HEK293 (cell line): ENCODE measurements at regions not wholly inside any gene's neighbourhood (a gene's known extent, or its start where the extent isn't known, plus 50 kb on each side); places are given as distances from the start of the nearest gene placed in this dataset.

Experiments
- GFI1B ChIP-seq: fragments of 450-650 bp; formaldehyde crosslinking; IDR thresholded peaks from 2 replicates; pipeline ENCODE4 v1.5.1; 2016; ENCODE audit warnings: missing biosample characterization, missing genetic modification characterization
- GLIS2 ChIP-seq: fragments of 450-650 bp; formaldehyde crosslinking; IDR thresholded peaks from 2 replicates; pipeline ENCODE4 v1.5.1; 2016; ENCODE audit warnings: missing biosample characterization, missing genetic modification characterization
- HOXC10 ChIP-seq: sonication (generic); formaldehyde crosslinking; IDR thresholded peaks from 2 replicates; pipeline ENCODE4 v1.8.1; 2023; ENCODE audit warnings: mild to moderate bottlenecking, missing genetic modification reagents
- KLF1 ChIP-seq: fragments of 450-650 bp; formaldehyde crosslinking; IDR thresholded peaks from 2 replicates; pipeline ENCODE4 v1.5.1; 2016; ENCODE audit warnings: missing biosample characterization, missing genetic modification characterization
- KLF10 ChIP-seq: fragments of 450-650 bp; IDR thresholded peaks from 2 replicates; pipeline ENCODE4 v1.5.1; 2018; ENCODE audit warnings: missing biosample characterization, mild to moderate bottlenecking, missing genetic modification characterization
- MEIS1 ChIP-seq: sonication (generic); formaldehyde crosslinking; IDR thresholded peaks from 2 replicates; pipeline ENCODE4 v1.8.1; 2022; ENCODE audit warnings: missing genetic modification reagents, mild to moderate bottlenecking, borderline replicate concordance
- PRDM4 ChIP-seq: fragments of 450-650 bp; formaldehyde crosslinking; IDR thresholded peaks from 2 replicates; pipeline ENCODE4 v1.5.1; 2017; ENCODE audit warnings: missing biosample characterization, missing genetic modification characterization
- RBAK ChIP-seq: fragments of 450-650 bp; formaldehyde crosslinking; IDR thresholded peaks from 2 replicates; pipeline ENCODE4 v1.5.1; 2016; ENCODE audit warnings: missing biosample characterization, missing genetic modification characterization
- SCRT2 ChIP-seq: fragments of 450-650 bp; formaldehyde crosslinking; IDR thresholded peaks from 2 replicates; pipeline ENCODE4 v1.5.1; 2016; ENCODE audit warnings: missing biosample characterization, missing genetic modification characterization
- TRIM28 ChIP-seq: IDR thresholded peaks from 2 replicates; pipeline ENCODE4 v1.6.1; 2011; ENCODE audit warnings: low read length, control low read depth, borderline replicate concordance
- ZBTB1 ChIP-seq: fragments of 450-650 bp; formaldehyde crosslinking; IDR thresholded peaks from 2 replicates; pipeline ENCODE4 v1.5.1; 2016; ENCODE audit warnings: missing biosample characterization, missing genetic modification characterization
- ZBTB17 ChIP-seq: fragments of 450-650 bp; formaldehyde crosslinking; IDR thresholded peaks from 2 replicates; pipeline ENCODE4 v1.5.1; 2016; ENCODE audit warnings: missing biosample characterization, missing genetic modification characterization
- ZIC2 ChIP-seq: fragments of 450-650 bp; formaldehyde crosslinking; IDR thresholded peaks from 2 replicates; pipeline ENCODE4 v1.5.1; 2016; ENCODE audit warnings: missing biosample characterization, missing genetic modification characterization
- ZNF221 ChIP-seq: fragments of 450-650 bp; formaldehyde crosslinking; IDR thresholded peaks from 2 replicates; pipeline ENCODE4 v1.5.1; 2017; ENCODE audit warnings: missing biosample characterization, missing genetic modification characterization, borderline replicate concordance
- ZNF24 ChIP-seq: fragments of 450-650 bp; formaldehyde crosslinking; IDR thresholded peaks from 2 replicates; pipeline ENCODE4 v1.5.1; 2016; ENCODE audit warnings: missing biosample characterization, missing genetic modification characterization
- ZNF302 ChIP-seq: fragments of 450-650 bp; formaldehyde crosslinking; IDR thresholded peaks from 2 replicates; pipeline ENCODE4 v1.5.1; 2016; ENCODE audit warnings: missing biosample characterization, missing genetic modification characterization, low read depth
- ZNF335 ChIP-seq: fragments of 450-650 bp; formaldehyde crosslinking; conservative IDR thresholded peaks from 2 replicates; pipeline ENCODE4 v1.5.1; 2016; ENCODE audit warnings: missing biosample characterization, missing genetic modification characterization
- ZNF354C ChIP-seq: fragments of 450-650 bp; formaldehyde crosslinking; IDR thresholded peaks from 2 replicates; pipeline ENCODE4 v1.5.1; 2016; ENCODE audit warnings: missing biosample characterization, missing genetic modification characterization, low read depth, borderline replicate concordance
- ZNF530 ChIP-seq: fragments of 450-650 bp; formaldehyde crosslinking; IDR thresholded peaks from 2 replicates; pipeline ENCODE4 v1.5.1; 2016; ENCODE audit warnings: low read depth, missing biosample characterization, missing genetic modification characterization
- ZNF555 ChIP-seq: fragments of 450-650 bp; formaldehyde crosslinking; conservative IDR thresholded peaks from 2 replicates; pipeline ENCODE4 v1.5.1; 2017; ENCODE audit warnings: missing biosample characterization, mild to moderate bottlenecking, missing genetic modification characterization, inconsistent platforms
- ZNF610 ChIP-seq: fragments of 450-650 bp; formaldehyde crosslinking; IDR thresholded peaks from 2 replicates; pipeline ENCODE4 v1.5.1; 2016; ENCODE audit warnings: missing biosample characterization, missing genetic modification characterization, borderline replicate concordance
- ZNF645 ChIP-seq: fragments of 450-650 bp; formaldehyde crosslinking; IDR thresholded peaks from 2 replicates; pipeline ENCODE4; 2016; ENCODE audit warnings: missing biosample characterization, missing genetic modification characterization
- ZNF692 ChIP-seq: fragments of 450-650 bp; formaldehyde crosslinking; IDR thresholded peaks from 2 replicates; pipeline ENCODE4 v1.5.1; 2016; ENCODE audit warnings: missing biosample characterization, missing genetic modification characterization
- ZNF777 ChIP-seq: fragments of 450-650 bp; formaldehyde crosslinking; IDR thresholded peaks from 2 replicates; pipeline ENCODE4 v1.5.1; 2017; ENCODE audit warnings: missing biosample characterization, missing genetic modification characterization, borderline replicate concordance
- ZNF785 ChIP-seq: fragments of 450-650 bp; formaldehyde crosslinking; IDR thresholded peaks from 2 replicates; pipeline ENCODE4 v1.5.1; 2016; ENCODE audit warnings: missing biosample characterization, missing genetic modification characterization
- ZNF830 ChIP-seq: fragments of 450-650 bp; IDR thresholded peaks from 2 replicates; pipeline ENCODE4 v1.5.0; 2018; ENCODE audit warnings: missing biosample characterization, missing genetic modification characterization, low read depth, mild to moderate bottlenecking, moderate library complexity
- TF ChIP-seq, protein P1 (sequence below): fragments of 450-650 bp; formaldehyde crosslinking; IDR thresholded peaks from 2 replicates; pipeline ENCODE4 v1.5.1; 2016; ENCODE audit warnings: missing biosample characterization, missing genetic modification characterization
- TF ChIP-seq, protein P2 (sequence below): fragments of 450-650 bp; formaldehyde crosslinking; IDR thresholded peaks from 2 replicates; pipeline ENCODE4 v1.5.1; 2016; ENCODE audit warnings: missing biosample characterization, missing genetic modification characterization
- TF ChIP-seq, protein P3 (sequence below): fragments of 450-650 bp; formaldehyde crosslinking; IDR thresholded peaks from 2 replicates; pipeline ENCODE4 v1.5.1; 2016; ENCODE audit warnings: missing biosample characterization, missing genetic modification characterization
- TF ChIP-seq, protein P4 (sequence below): fragments of 450-650 bp; formaldehyde crosslinking; IDR thresholded peaks from 2 replicates; pipeline ENCODE4 v1.5.1; 2017; ENCODE audit warnings: missing biosample characterization, missing genetic modification characterization

DNA sequence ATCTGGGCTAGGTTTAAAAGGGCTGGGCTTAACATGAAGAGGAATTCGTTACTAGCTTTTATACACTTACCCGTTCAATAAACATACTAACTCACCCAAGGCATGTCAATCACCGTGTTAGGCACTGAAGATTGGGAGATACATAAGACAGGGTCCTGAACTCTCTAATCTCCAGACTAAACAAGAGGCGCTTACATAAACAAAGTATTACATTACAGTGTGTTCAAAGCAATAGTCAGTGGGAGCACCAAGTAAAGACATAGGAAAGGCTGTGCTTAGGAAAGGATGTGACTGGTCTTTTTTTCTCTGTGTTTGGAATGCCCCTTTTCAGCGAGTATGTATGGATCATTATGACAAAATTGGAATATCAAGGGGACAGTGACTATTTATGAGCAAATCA lies 203.6 kb upstream of the ADRA1B start (continued):
- no peak for TF ChIP-seq ZBTB1 (tag by site-specific recombination)
- 0 out of 2 replicates have a peak, but pooled peaks have one; percentile 22 for TF ChIP-seq ZNF24 (tag by site-specific recombination)
- TF ChIP-seq, protein P1, sequence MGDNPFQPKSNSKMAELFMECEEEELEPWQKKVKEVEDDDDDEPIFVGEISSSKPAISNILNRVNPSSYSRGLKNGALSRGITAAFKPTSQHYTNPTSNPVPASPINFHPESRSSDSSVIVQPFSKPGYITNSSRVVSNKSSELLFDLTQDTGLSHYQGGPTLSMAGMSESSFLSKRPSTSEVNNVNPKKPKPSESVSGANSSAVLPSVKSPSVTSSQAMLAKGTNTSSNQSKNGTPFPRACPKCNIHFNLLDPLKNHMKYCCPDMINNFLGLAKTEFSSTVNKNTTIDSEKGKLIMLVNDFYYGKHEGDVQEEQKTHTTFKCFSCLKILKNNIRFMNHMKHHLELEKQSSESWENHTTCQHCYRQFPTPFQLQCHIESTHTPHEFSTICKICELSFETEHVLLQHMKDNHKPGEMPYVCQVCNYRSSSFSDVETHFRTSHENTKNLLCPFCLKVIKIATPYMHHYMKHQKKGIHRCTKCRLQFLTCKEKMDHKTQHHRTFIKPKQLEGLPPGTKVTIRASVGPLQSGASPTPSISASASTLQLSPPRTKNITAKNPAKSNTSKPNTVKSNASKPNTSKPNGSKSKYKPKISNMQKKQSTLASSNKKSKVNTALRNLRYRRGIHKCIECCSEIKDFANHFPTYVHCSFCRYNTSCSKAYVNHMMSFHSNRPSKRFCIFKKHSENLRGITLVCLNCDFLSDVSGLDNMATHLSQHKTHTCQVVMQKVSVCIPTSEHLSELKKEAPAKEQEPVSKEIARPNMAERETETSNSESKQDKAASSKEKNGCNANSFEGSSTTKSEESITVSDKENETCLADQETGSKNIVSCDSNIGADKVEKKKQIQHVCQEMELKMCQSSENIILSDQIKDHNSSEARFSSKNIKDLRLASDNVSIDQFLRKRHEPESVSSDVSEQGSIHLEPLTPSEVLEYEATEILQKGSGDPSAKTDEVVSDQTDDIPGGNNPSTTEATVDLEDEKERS (tag by site-specific recombination) = no peak
- no peak for TF ChIP-seq KLF10 (tag by site-specific recombination)
- no peak for TF ChIP-seq ZNF645 (tag by site-specific recombination)
- 0 out of 2 replicates have a peak, but pooled peaks have one; percentile 35 for TF ChIP-seq PRDM4
- no peak for TF ChIP-seq ZNF221
- TF ChIP-seq ZNF302 (tag by site-specific recombination) = no peak
- TF ChIP-seq TRIM28 = peak; percentile 93
- no peak for TF ChIP-seq GFI1B (tag by site-specific recombination)
- no peak for TF ChIP-seq ZNF354C (tag by site-specific recombination)
- TF ChIP-seq ZNF830 (tag by site-specific recombination) = no peak
- TF ChIP-seq ZNF335 (tag by site-specific recombination) = 0 out of 2 replicates have a peak, but pooled peaks have one; percentile 26
- no peak for TF ChIP-seq KLF1 (tag by site-specific recombination)
- TF ChIP-seq, protein P2, sequence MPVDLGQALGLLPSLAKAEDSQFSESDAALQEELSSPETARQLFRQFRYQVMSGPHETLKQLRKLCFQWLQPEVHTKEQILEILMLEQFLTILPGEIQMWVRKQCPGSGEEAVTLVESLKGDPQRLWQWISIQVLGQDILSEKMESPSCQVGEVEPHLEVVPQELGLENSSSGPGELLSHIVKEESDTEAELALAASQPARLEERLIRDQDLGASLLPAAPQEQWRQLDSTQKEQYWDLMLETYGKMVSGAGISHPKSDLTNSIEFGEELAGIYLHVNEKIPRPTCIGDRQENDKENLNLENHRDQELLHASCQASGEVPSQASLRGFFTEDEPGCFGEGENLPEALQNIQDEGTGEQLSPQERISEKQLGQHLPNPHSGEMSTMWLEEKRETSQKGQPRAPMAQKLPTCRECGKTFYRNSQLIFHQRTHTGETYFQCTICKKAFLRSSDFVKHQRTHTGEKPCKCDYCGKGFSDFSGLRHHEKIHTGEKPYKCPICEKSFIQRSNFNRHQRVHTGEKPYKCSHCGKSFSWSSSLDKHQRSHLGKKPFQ (tag by site-specific recombination) = no peak
- TF ChIP-seq GLIS2 (tag by site-specific recombination) = no peak
- no peak for TF ChIP-seq HOXC10 (CRISPR knock-in tag)
- TF ChIP-seq ZIC2 (tag by site-specific recombination) = no peak
- no peak for TF ChIP-seq ZNF555
- no peak for TF ChIP-seq ZNF610 (tag by site-specific recombination)
- no peak for TF ChIP-seq ZNF692
- TF ChIP-seq RBAK (tag by site-specific recombination) = no peak
- 0 out of 2 replicates have a peak, but pooled peaks have one; percentile 28 for TF ChIP-seq ZBTB17 (tag by site-specific recombination)
- TF ChIP-seq, protein P3, sequence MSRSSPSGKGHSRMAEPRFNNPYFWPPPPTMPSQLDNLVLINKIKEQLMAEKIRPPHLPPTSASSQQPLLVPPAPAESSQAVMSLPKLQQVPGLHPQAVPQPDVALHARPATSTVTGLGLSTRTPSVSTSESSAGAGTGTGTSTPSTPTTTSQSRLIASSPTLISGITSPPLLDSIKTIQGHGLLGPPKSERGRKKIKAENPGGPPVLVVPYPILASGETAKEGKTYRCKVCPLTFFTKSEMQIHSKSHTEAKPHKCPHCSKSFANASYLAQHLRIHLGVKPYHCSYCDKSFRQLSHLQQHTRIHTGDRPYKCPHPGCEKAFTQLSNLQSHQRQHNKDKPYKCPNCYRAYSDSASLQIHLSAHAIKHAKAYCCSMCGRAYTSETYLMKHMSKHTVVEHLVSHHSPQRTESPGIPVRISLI (tag by site-specific recombination) = no peak
- TF ChIP-seq ZNF530 (tag by site-specific recombination) = no peak
- TF ChIP-seq MEIS1 = no peak
- TF ChIP-seq ZNF777 (tag by site-specific recombination) = no peak
- no peak for TF ChIP-seq ZNF785
- TF ChIP-seq, protein P4, sequence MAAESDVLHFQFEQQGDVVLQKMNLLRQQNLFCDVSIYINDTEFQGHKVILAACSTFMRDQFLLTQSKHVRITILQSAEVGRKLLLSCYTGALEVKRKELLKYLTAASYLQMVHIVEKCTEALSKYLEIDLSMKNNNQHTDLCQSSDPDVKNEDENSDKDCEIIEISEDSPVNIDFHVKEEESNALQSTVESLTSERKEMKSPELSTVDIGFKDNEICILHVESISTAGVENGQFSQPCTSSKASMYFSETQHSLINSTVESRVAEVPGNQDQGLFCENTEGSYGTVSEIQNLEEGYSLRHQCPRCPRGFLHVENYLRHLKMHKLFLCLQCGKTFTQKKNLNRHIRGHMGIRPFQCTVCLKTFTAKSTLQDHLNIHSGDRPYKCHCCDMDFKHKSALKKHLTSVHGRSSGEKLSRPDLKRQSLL (tag by site-specific recombination) = no peak
- TF ChIP-seq SCRT2 = no peak
